H1 (cell line): ENCODE measurements at regions not wholly inside any gene's neighbourhood (a gene's known extent, or its start where the extent isn't known, plus 50 kb on each side); places are given as distances from the start of the nearest gene placed in this dataset.

Experiments
- CTCF ChIA-PET: fragments of 300-600 bp; sonication (Branson Sonifier 250); formaldehyde crosslinking; loops from one replicate; lab custom pipeline; 2021; ENCODE audit not compliant: partially characterized antibody; lab: Charles Lee
- POLR2A ChIA-PET: fragments of 300-600 bp; sonication (Branson Sonifier 250); formaldehyde crosslinking; loops from one replicate; lab custom pipeline; 2021; ENCODE audit warnings: inconsistent platforms; ENCODE audit not compliant: partially characterized antibody; lab: Charles Lee
- DNase-seq, 2 experiments: peaks; one replicate each; pipeline versions ENCODE4 v3.0.0 to v3.0.0-alpha.2; 2010 to 2022; ENCODE audit warnings: low spot score in 2 of 2, low read depth in 1 of 2, mixed read lengths in 1 of 2
- FAIRE-seq: peaks from 2 replicates; lab custom pipeline; 2011; peaks lifted over from hg19 to GRCh38; lab: Jason Lieb, UNC
- H2AFZ ChIP-seq: 2 replicates; pipeline ENCODE4 v1.8.1; 2012; ENCODE audit warnings: low read length, inconsistent platforms
- H2AK5ac ChIP-seq: 2 replicates; pipeline ENCODE4 v1.6.1; 2013; ENCODE audit warnings: low read depth, low read length
- H2BK120ac ChIP-seq: replicated peaks from 2 replicates; pipeline ENCODE3; 2013; ENCODE audit warnings: low read depth, low read length, inconsistent platforms
- H2BK12ac ChIP-seq: 2 replicates; pipeline ENCODE4 v1.6.1; 2013; ENCODE audit warnings: low read depth, low read length
- H2BK15ac ChIP-seq: 2 replicates; pipeline ENCODE4 v1.6.1; 2013; ENCODE audit warnings: low read length
- H2BK20ac ChIP-seq: 2 replicates; pipeline ENCODE4 v1.6.1; 2013; ENCODE audit warnings: low read length
- H2BK5ac ChIP-seq: 2 replicates; pipeline ENCODE4 v1.6.1; 2013; ENCODE audit warnings: low read depth, low read length
- H3K14ac ChIP-seq: 2 replicates; pipeline ENCODE4 v1.6.1; 2013; ENCODE audit warnings: inconsistent platforms; ENCODE audit not compliant: insufficient read length
- H3K18ac ChIP-seq: 2 replicates; pipeline ENCODE4 v1.6.1; 2013; ENCODE audit warnings: low read length; ENCODE audit errors: extremely low read depth
- H3K23ac ChIP-seq: 2 replicates; pipeline ENCODE4 v1.6.1; 2013; ENCODE audit warnings: inconsistent platforms; ENCODE audit not compliant: insufficient read length
- H3K23me2 ChIP-seq: 2 replicates; pipeline ENCODE4 v1.6.1; 2013; ENCODE audit warnings: low read depth, low read length
- H3K27ac ChIP-seq: 2 replicates; pipeline ENCODE4 v1.6.1; 2011; ENCODE audit warnings: low read depth, low read length, inconsistent platforms
- H3K27me3 ChIP-seq, 4 experiments: replicated peaks in 1 of 4; 1 replicate in 1 of 4; 2 replicates in 3 of 4; pipeline versions ENCODE4 v1.6.1 to v1.8.1; 2011 to 2013; ENCODE audit warnings: low read length in 3 of 4, mild to moderate bottlenecking in 3 of 4, inconsistent platforms in 2 of 4, mixed read lengths in 2 of 4, moderate library complexity in 1 of 4; ENCODE audit not compliant: control insufficient read depth in 3 of 4, insufficient read depth in 3 of 4; ENCODE audit errors: extremely low read depth in 1 of 4
- H3K36me3 ChIP-seq, 4 experiments: 2 replicates each; pipeline versions ENCODE4 v1.6.1 to v1.8.1; 2011 to 2013; ENCODE audit warnings: mild to moderate bottlenecking in 4 of 4, low read length in 3 of 4, moderate library complexity in 2 of 4, control low read depth in 1 of 4, inconsistent platforms in 1 of 4; ENCODE audit not compliant: insufficient read depth in 4 of 4, control insufficient read depth in 2 of 4
- H3K4ac ChIP-seq: replicated peaks from 2 replicates; pipeline ENCODE3; 2013; ENCODE audit warnings: low read length, low read depth, mixed read lengths, inconsistent platforms; ENCODE audit not compliant: insufficient read length
- H3K4me1 ChIP-seq, 4 experiments: replicated peaks in 1 of 4; 1 replicate in 1 of 4; 2 replicates in 3 of 4; pipeline versions ENCODE4 v1.6.1 to v1.8.1; 2011 to 2013; ENCODE audit warnings: low read length in 3 of 4, inconsistent platforms in 2 of 4, mixed read lengths in 1 of 4; ENCODE audit not compliant: insufficient read depth in 4 of 4, control insufficient read depth in 3 of 4
- H3K4me2 ChIP-seq, 2 experiments: 2 replicates each; pipeline versions ENCODE4 v1.6.1 to v1.8.1; 2011 to 2013; ENCODE audit warnings: low read depth in 2 of 2, low read length in 2 of 2, control low read depth in 1 of 2, inconsistent platforms in 1 of 2, mild to moderate bottlenecking in 1 of 2; ENCODE audit not compliant: insufficient read depth in 1 of 2
- H3K4me3 ChIP-seq, 4 experiments: fragments of 200-600, 300-600 bp in 1 of 4; sonication (generic), shearing (Covaris generic), sonication (Bioruptor Twin) in 1 of 4; 2 replicates each; pipeline versions ENCODE4 v1.5.1 to v1.8.1; 2011 to 2016; ENCODE audit warnings: low read length in 4 of 4, low read depth in 3 of 4, control low read depth in 2 of 4, inconsistent platforms in 2 of 4, mild to moderate bottlenecking in 2 of 4, mixed read lengths in 1 of 4, moderate library complexity in 1 of 4; ENCODE audit not compliant: insufficient read depth in 2 of 4; ENCODE audit errors: extremely low read depth in 1 of 4
- H3K56ac ChIP-seq: replicated peaks from 2 replicates; pipeline ENCODE3; 2013; ENCODE audit warnings: low read depth, mild to moderate bottlenecking, mixed read lengths, low read length, inconsistent platforms; ENCODE audit not compliant: insufficient read length
- H3K79me1 ChIP-seq: 2 replicates; pipeline ENCODE4 v1.6.1; 2013; ENCODE audit warnings: low read depth, low read length, control low read depth
- H3K79me2 ChIP-seq, 2 experiments: 2 replicates each; pipeline versions ENCODE4 v1.6.1 to v1.8.1; 2012 to 2013; ENCODE audit warnings: low read length in 2 of 2, mild to moderate bottlenecking in 2 of 2, inconsistent platforms in 1 of 2; ENCODE audit not compliant: insufficient read depth in 2 of 2, control insufficient read depth in 1 of 2
- H3K9ac ChIP-seq, 4 experiments: replicated peaks in 1 of 4; 1 replicate in 1 of 4; 2 replicates in 3 of 4; pipeline versions ENCODE4 v1.6.1 to v1.8.1; 2011 to 2013; ENCODE audit warnings: low read depth in 3 of 4, low read length in 3 of 4, control low read depth in 2 of 4, mild to moderate bottlenecking in 2 of 4, moderate library complexity in 2 of 4, inconsistent platforms in 1 of 4; ENCODE audit errors: extremely low read depth in 1 of 4
- H3K9me3 ChIP-seq, 2 experiments: 2 replicates each; pipeline versions ENCODE4 v1.6.1 to v1.8.1; 2012 to 2013; ENCODE audit warnings: mild to moderate bottlenecking in 2 of 2, moderate library complexity in 2 of 2, control low read depth in 1 of 2, inconsistent platforms in 1 of 2, low read depth in 1 of 2, low read length in 1 of 2, mixed read lengths in 1 of 2; ENCODE audit not compliant: insufficient read depth in 2 of 2
- H4K20me1 ChIP-seq, 2 experiments: replicated peaks in 1 of 2; 2 replicates each; pipeline versions ENCODE3 to v1.8.1; 2011 to 2013; ENCODE audit warnings: inconsistent platforms in 2 of 2, low read length in 2 of 2, mild to moderate bottlenecking in 1 of 2; ENCODE audit not compliant: insufficient read depth in 2 of 2, control insufficient read depth in 1 of 2
- H4K5ac ChIP-seq: 2 replicates; pipeline ENCODE4 v1.6.1; 2013; ENCODE audit warnings: low read length, low read depth, mixed read lengths, inconsistent platforms; ENCODE audit not compliant: insufficient read length
- H4K8ac ChIP-seq: 2 replicates; pipeline ENCODE4 v1.8.0; 2013; ENCODE audit warnings: mild to moderate bottlenecking, moderate library complexity, low read length, inconsistent platforms; ENCODE audit not compliant: insufficient read depth; ENCODE audit errors: extremely low read depth
- H4K91ac ChIP-seq: replicated peaks from 2 replicates; pipeline ENCODE3; 2013; ENCODE audit warnings: low read length, mixed read lengths, inconsistent platforms; ENCODE audit not compliant: insufficient read length
- CBX5 ChIP-seq: fragments of 300-800, 300-1000 bp; sonication (generic); IDR thresholded peaks from 2 replicates; pipeline ENCODE4 v1.7.1; 2016; ENCODE audit warnings: antibody characterized with exemption, low read length, low read depth
- GABPA ChIP-seq: IDR thresholded peaks from 2 replicates; pipeline ENCODE4 v1.6.1; 2011; ENCODE audit warnings: mild to moderate bottlenecking, low read length, moderate library complexity, borderline replicate concordance; ENCODE audit not compliant: insufficient read depth
- HDAC2 ChIP-seq, 2 experiments: fragments of 300-600 bp in 1 of 2; sonication (generic) in 1 of 2; IDR thresholded peaks; 2 replicates each; pipeline ENCODE4 v1.6.1; 2011 to 2012; ENCODE audit warnings: low read depth in 2 of 2, low read length in 2 of 2, mild to moderate bottlenecking in 2 of 2, moderate library complexity in 2 of 2, borderline replicate concordance in 1 of 2, inconsistent platforms in 1 of 2
- SP4 ChIP-seq: IDR thresholded peaks from 2 replicates; pipeline ENCODE4 v1.6.1; 2012; ENCODE audit warnings: low read length, inconsistent platforms
- TCF12 ChIP-seq: IDR thresholded peaks from 2 replicates; pipeline ENCODE4 v1.6.1; 2011; ENCODE audit warnings: low read depth, mild to moderate bottlenecking, low read length
- WGBS, 2 experiments: shearing (Covaris generic) in 1 of 2; methylation state at CpG; one replicate each; pipeline versions ENCODE4 v1.1.6 to v1.1.7; 2013 to 2015; ENCODE audit warnings: low lambda C conversion rate in 2 of 2, mixed read lengths in 2 of 2, inconsistent platforms in 1 of 2, low coverage in 1 of 2, missing lambda C conversion rate in 1 of 2; ENCODE audit not compliant: insufficient replicate concordance in 2 of 2, insufficient coverage in 1 of 2, insufficient read length in 1 of 2; ENCODE audit errors: extremely low coverage in 1 of 2, missing lambda C conversion rate in 1 of 2; 5-methylcytosine and 5-hydroxymethylcytosine counted together
- TF ChIP-seq, protein P1 (sequence below), 3 experiments: IDR thresholded peaks; 1 replicate in 2 of 3; 2 replicates in 1 of 3; pipeline versions ENCODE4 v1.5.1 to v1.6.1; 2011; ENCODE audit warnings: low read length in 3 of 3, mild to moderate bottlenecking in 3 of 3, inconsistent platforms in 2 of 3, low read depth in 1 of 3, moderate library complexity in 1 of 3; ENCODE audit not compliant: insufficient read depth in 1 of 3; ENCODE audit errors: control extremely low read depth in 1 of 3
- TF ChIP-seq, protein P2 (sequence below): IDR thresholded peaks from 2 replicates; pipeline ENCODE4 v1.6.1; 2012; ENCODE audit warnings: inconsistent platforms

DNA sequence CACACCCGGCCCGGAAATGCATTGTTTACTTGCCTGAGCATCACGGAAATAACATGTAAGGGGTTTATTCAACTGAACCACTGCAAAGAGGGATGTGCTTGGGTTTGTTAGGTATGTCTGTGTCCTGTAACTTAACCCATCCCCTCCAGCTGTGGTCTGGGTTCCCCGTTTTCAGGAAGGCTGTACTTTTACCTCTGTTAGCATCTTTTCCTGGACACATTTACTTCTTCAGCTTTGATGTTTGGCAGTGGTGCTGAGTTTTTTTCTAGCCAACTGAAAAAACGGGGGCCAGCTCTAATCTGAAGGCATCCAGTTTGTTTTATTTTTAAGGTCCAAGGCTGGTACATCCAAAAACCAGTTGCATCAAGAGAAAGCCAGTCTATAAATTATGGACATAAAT is 561.8 kb downstream of the BNC2 start:
- TF ChIP-seq CBX5 (no peak), HDAC2 (IDR thresholded peaks at IDR 0.05; ENCODE audit: borderline replicate concordance in 1 of 2, low read depth in 2 of 2, low read length in 2 of 2) (no peak), TCF12 (no peak), GABPA (no peak), SP4 (no peak)
- TF ChIP-seq, protein P1, sequence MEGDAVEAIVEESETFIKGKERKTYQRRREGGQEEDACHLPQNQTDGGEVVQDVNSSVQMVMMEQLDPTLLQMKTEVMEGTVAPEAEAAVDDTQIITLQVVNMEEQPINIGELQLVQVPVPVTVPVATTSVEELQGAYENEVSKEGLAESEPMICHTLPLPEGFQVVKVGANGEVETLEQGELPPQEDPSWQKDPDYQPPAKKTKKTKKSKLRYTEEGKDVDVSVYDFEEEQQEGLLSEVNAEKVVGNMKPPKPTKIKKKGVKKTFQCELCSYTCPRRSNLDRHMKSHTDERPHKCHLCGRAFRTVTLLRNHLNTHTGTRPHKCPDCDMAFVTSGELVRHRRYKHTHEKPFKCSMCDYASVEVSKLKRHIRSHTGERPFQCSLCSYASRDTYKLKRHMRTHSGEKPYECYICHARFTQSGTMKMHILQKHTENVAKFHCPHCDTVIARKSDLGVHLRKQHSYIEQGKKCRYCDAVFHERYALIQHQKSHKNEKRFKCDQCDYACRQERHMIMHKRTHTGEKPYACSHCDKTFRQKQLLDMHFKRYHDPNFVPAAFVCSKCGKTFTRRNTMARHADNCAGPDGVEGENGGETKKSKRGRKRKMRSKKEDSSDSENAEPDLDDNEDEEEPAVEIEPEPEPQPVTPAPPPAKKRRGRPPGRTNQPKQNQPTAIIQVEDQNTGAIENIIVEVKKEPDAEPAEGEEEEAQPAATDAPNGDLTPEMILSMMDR (IDR thresholded peaks at IDR 0.05; ENCODE audit: control extremely low read depth in 1 of 3, insufficient read depth in 1 of 3, low read depth in 1 of 3, low read length in 3 of 3) = no peak
- TF ChIP-seq, protein P2, sequence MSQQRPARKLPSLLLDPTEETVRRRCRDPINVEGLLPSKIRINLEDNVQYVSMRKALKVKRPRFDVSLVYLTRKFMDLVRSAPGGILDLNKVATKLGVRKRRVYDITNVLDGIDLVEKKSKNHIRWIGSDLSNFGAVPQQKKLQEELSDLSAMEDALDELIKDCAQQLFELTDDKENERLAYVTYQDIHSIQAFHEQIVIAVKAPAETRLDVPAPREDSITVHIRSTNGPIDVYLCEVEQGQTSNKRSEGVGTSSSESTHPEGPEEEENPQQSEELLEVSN = no peak
- Histone ChIP-seq H2BK120ac (no peak overlapping the region), H3K4me3 (no peak overlapping the region), H3K36me3 (no peaks in the 10 kb centered on the region), H2AFZ (no peak overlapping the region), H2AK5ac (no peak overlapping the region), H2BK5ac (no peak overlapping the region), H3K14ac (no peak overlapping the region), H3K79me2 (no peaks in the 10 kb centered on the region), H3K4ac (no peak overlapping the region), H3K27ac (no peak overlapping the region), H4K8ac (no peak overlapping the region), H4K20me1 (no peaks in the 10 kb centered on the region), H3K18ac (no peak overlapping the region), H3K23me2 (no peaks in the 10 kb centered on the region), H2BK15ac (no peak overlapping the region), H3K9me3 (no peaks in the 10 kb centered on the region), H3K23ac (no peak overlapping the region), H4K91ac (no peak overlapping the region), H3K79me1 (no peaks in the 10 kb centered on the region), H2BK20ac (no peak overlapping the region), H3K27me3 (no peaks in the 10 kb centered on the region), H3K4me1 (peaks cover 1 to 8% (median 4%) of the 10 kb centered on the region in 4 experiments; a peak in 5 of 7 replicates), H3K56ac (no peak overlapping the region), H3K4me2 (no peak overlapping the region), H2BK12ac (no peak overlapping the region), H4K5ac (no peak overlapping the region), H3K9ac (no peak overlapping the region)
- WGBS, 2 experiments = 82% methylated on average over 5 of the region's 5 CpGs; no CpG with 5 or more reads in 1 of the 2 experiments
- FAIRE-seq = no peak
- no peak for DNase-seq
- ChIA-PET CTCF (interaction anchor here (0.7 to 1.5 kb wide), 4 partner anchors 9 to 101 kb away, joined by 3 to 5 read pairs (median 3); no protein-coding TSS in a partner anchor), POLR2A (interaction anchor here (0.6 kb wide), 1 partner anchor 433 kb away, joined by 3 read pairs; no protein-coding TSS in a partner anchor)
